ENCODE measurements at regions not wholly inside any gene's neighbourhood (a gene's known extent, or its start where the extent isn't known, plus 50 kb on each side); places are given as distances from the start of the nearest gene placed in this dataset.

DNA sequence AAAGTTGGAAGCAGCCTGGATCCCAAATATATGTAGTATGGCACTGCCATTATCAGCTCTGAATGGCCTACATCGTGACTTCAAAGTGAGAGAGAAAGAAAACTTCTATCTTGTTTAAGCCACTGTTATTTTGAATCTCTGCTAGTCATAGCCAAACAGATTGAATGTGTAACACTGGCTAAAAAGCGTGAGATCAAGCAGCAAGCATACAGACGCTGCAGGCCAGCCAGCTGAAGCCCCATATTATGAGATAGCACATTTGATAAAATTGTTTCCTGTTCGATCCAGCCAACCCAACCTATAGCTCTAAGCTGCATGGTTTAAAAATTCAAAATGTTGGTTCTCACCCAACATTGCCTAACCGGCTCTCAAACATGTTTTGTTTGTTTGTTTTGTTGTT lies 95.0 kb downstream of the DUSP6 start:
- peaks cover 3% of the 10 kb centered on the region; the same call in 1 of the 2 replicates for H3K4me1 ChIP-seq (ENCODE audit: control insufficient read depth, insufficient read depth, low read length)
- no peak overlapping the region for H3K4me3 ChIP-seq (ENCODE audit: low read depth, low read length)
- no peaks in the 10 kb centered on the region for H3K36me3 ChIP-seq (ENCODE audit: control insufficient read depth, insufficient read depth, low read length)
- no peak overlapping the region for H3K9ac ChIP-seq (ENCODE audit: low read length)
- 0 out of 2 replicates have a peak, but pooled peaks cover 3% of the 10 kb centered on the region for H3K9me3 ChIP-seq (ENCODE audit: control insufficient read depth, insufficient read depth, low read depth, low read length)
- no peak overlapping the region for H3K27ac ChIP-seq (ENCODE audit: low read depth, low read length)
- H3K27me3 ChIP-seq (ENCODE audit: control insufficient read depth, insufficient read depth, low read length), result no peaks in the 10 kb centered on the region

DNA sequence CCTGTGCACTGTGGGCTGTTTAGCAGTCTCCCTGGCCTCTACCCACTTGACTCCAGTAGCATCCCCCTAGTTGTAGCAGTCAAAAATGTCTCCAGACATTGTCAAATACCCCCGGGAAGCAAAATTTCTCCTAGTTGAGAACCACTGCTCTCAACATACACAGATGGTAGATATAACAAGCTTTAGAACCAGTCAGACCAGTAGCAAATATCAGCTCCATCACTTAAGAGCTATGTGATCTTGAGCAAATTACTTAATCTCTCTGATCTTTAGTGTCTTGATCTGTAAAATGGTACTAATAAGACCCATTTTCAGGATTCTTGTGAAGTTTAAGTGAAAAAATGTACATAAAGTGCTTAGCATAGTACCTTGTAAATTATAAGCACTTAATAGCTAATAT lies 96.2 kb downstream of the DUSP6 start:
- Histone ChIP-seq H3K36me3 (ENCODE audit: control insufficient read depth, insufficient read depth, low read length) (no peaks in the 10 kb centered on the region), H3K4me3 (ENCODE audit: low read depth, low read length) (no peak overlapping the region), H3K9ac (ENCODE audit: low read length) (no peak overlapping the region), H3K4me1 (ENCODE audit: control insufficient read depth, insufficient read depth, low read length) (peaks cover under 1% of the 10 kb centered on the region; the same call in 1 of the 2 replicates), H3K9me3 (ENCODE audit: control insufficient read depth, insufficient read depth, low read depth, low read length) (0 out of 2 replicates have a peak, but pooled peaks cover 3% of the 10 kb centered on the region), H3K27me3 (ENCODE audit: control insufficient read depth, insufficient read depth, low read length) (no peaks in the 10 kb centered on the region), H3K27ac (ENCODE audit: low read depth, low read length) (no peak overlapping the region)

DNA sequence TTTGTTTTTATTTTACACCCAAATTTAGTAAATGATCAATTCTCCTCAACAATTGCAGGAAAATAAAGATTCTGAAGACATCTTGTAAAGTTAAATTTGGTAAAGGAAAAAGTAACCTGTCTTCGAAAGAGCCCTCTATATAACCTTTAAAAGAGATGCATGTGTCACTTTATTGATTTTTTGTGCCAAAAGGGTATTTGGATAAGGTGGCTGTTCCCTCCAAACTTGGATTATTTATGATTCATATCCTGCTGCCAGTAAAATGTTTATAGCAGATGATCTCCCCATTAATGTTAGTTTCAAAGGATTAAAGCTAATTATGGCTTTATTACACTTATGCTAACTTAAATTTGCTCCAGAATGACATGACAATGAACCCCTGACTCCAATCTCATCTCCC lies 98.8 kb downstream of the DUSP6 start:
- Histone ChIP-seq H3K27ac (ENCODE audit: low read depth, low read length) (no peak overlapping the region), H3K36me3 (ENCODE audit: control insufficient read depth, insufficient read depth, low read length) (no peaks in the 10 kb centered on the region), H3K27me3 (ENCODE audit: control insufficient read depth, insufficient read depth, low read length) (no peaks in the 10 kb centered on the region), H3K9me3 (ENCODE audit: control insufficient read depth, insufficient read depth, low read depth, low read length) (0 out of 2 replicates have a peak, but pooled peaks cover 3% of the 10 kb centered on the region), H3K4me1 (ENCODE audit: control insufficient read depth, insufficient read depth, low read length) (no peaks in the 10 kb centered on the region), H3K9ac (ENCODE audit: low read length) (no peak overlapping the region), H3K4me3 (ENCODE audit: low read depth, low read length) (no peak overlapping the region)

DNA sequence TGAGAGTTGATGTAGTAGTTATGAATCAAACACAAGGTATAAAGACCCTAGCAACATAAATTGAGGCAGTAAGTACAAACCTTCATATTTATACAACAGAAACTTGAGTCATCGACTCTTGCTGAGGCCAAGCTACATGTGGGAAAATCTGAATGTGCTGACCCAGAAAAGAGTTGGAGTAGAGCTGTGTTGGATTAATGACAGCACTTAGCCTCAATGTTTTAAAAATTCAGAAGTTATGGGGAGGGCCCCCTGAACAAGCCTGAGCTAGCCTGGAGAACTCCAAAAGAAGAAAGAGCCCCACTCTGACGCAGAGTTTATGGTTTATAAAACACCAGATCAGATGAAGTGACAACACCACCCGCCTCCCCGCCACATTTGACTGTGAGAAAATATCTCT lies 100.0 kb downstream of the DUSP6 start:
- Histone ChIP-seq H3K27me3 (ENCODE audit: control insufficient read depth, insufficient read depth, low read length) (no peaks in the 10 kb centered on the region), H3K9ac (ENCODE audit: low read length) (no peak overlapping the region), H3K9me3 (ENCODE audit: control insufficient read depth, insufficient read depth, low read depth, low read length) (no peaks in the 10 kb centered on the region), H3K4me1 (ENCODE audit: control insufficient read depth, insufficient read depth, low read length) (peaks cover 10% of the 10 kb centered on the region), H3K27ac (ENCODE audit: low read depth, low read length) (no peak overlapping the region), H3K4me3 (ENCODE audit: low read depth, low read length) (no peak overlapping the region), H3K36me3 (ENCODE audit: control insufficient read depth, insufficient read depth, low read length) (no peaks in the 10 kb centered on the region)

DNA sequence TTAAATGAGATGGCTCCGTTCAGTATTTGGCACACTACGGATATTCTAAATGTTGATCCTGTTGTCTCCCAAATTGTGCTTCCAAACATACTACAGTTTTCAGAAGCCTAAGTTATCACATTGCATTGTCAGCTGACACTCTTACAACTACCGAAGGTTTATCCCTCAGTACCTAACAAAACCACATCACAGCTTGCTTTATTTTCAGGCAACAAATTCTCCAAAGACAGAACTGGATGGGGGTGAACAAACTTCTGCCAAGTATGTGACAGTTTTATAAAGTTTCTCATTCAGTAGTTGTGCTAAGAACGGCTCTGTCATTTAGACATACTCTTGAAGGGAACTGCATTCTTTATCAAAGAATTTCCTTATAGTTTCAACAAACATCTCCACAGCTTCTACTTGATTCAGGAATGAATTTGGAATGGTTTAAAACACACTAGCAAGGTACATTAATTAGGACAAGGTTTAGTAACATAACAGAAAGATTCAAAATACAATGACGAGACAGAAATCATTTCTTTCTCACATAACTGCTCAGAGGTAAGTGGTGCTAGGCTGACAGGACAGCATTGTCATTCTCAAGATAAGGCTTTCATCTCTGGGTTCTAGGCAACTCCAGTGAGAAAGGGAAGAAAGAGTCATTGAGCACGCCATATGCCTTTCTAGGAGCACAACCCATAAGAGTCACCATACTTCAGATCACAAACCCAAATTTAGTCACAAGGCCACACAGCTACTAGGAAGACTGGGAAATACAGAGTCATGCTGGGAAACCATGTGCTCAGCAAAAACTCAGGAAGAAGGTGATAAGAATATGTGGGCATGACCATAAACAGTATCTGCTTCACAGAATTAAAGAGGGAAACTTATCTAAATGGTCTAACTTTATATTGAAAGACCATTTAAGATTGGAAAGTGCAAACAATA lies 100.7 kb downstream of the DUSP6 start:
- H3K4me3 ChIP-seq (ENCODE audit: low read depth, low read length), result no peak overlapping the region
- H3K36me3 ChIP-seq (ENCODE audit: control insufficient read depth, insufficient read depth, low read length), result no peaks in the 10 kb centered on the region
- H3K27me3 ChIP-seq (ENCODE audit: control insufficient read depth, insufficient read depth, low read length), result peaks cover 4% of the 10 kb centered on the region; the same call in 1 of the 2 replicates
- H3K27ac ChIP-seq (ENCODE audit: low read depth, low read length), result no peak overlapping the region
- no peak overlapping the region for H3K9ac ChIP-seq (ENCODE audit: low read length)
- peaks cover 13% of the 10 kb centered on the region for H3K4me1 ChIP-seq (ENCODE audit: control insufficient read depth, insufficient read depth, low read length)
- H3K9me3 ChIP-seq (ENCODE audit: control insufficient read depth, insufficient read depth, low read depth, low read length), result no peaks in the 10 kb centered on the region

DNA sequence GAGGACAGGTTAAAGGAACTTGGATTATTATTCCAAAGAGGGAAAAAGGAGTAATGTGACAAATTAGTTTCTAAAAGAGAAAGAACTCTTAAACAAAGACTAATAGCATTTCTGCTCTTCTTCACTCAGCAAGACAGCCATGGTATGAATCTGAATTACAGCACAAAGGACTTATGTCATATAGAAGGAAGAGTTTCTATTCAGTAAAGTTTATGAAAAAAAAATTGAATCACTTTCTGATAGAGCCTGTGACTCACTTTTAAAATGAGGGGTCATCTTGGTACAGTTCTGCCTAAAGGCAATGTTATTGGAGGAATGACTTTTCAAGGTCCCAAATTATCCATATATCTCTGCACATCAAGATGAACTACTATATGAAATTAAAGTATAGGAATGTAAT lies 101.7 kb downstream of the DUSP6 start:
- no peaks in the 10 kb centered on the region for H3K36me3 ChIP-seq (ENCODE audit: control insufficient read depth, insufficient read depth, low read length)
- peaks cover 14% of the 10 kb centered on the region for H3K27me3 ChIP-seq (ENCODE audit: control insufficient read depth, insufficient read depth, low read length)
- no peak overlapping the region for H3K4me3 ChIP-seq (ENCODE audit: low read depth, low read length)
- H3K4me1 ChIP-seq (ENCODE audit: control insufficient read depth, insufficient read depth, low read length), result peaks cover 16% of the 10 kb centered on the region
- no peaks in the 10 kb centered on the region for H3K9me3 ChIP-seq (ENCODE audit: control insufficient read depth, insufficient read depth, low read depth, low read length)
- H3K27ac ChIP-seq (ENCODE audit: low read depth, low read length), result no peak overlapping the region
- no peak overlapping the region for H3K9ac ChIP-seq (ENCODE audit: low read length)

DNA sequence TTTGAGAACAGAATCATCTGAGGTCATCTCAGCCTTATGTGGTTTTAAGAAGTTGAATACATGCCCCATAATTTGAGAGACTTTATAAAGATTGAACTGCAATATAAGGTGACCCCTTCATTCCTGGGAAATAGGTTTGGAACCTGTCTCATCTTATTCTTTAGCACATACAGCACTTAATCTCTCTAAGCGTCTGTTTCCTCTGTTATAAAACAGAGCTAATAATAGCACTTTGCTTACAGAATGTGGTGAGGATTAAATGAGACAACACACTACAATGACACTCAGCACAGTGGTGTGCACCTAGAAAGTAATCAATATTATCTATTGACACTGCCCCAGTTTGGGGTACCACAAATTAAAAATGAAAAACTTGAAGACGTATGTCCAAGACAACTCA lies 102.1 kb downstream of the DUSP6 start:
- H3K27ac ChIP-seq (ENCODE audit: low read depth, low read length), result no peak overlapping the region
- no peaks in the 10 kb centered on the region for H3K36me3 ChIP-seq (ENCODE audit: control insufficient read depth, insufficient read depth, low read length)
- no peak overlapping the region for H3K4me3 ChIP-seq (ENCODE audit: low read depth, low read length)
- no peaks in the 10 kb centered on the region for H3K9me3 ChIP-seq (ENCODE audit: control insufficient read depth, insufficient read depth, low read depth, low read length)
- peaks cover 18% of the 10 kb centered on the region for H3K27me3 ChIP-seq (ENCODE audit: control insufficient read depth, insufficient read depth, low read length)
- peaks cover 20% of the 10 kb centered on the region for H3K4me1 ChIP-seq (ENCODE audit: control insufficient read depth, insufficient read depth, low read length)
- H3K9ac ChIP-seq (ENCODE audit: low read length), result no peak overlapping the region

DNA sequence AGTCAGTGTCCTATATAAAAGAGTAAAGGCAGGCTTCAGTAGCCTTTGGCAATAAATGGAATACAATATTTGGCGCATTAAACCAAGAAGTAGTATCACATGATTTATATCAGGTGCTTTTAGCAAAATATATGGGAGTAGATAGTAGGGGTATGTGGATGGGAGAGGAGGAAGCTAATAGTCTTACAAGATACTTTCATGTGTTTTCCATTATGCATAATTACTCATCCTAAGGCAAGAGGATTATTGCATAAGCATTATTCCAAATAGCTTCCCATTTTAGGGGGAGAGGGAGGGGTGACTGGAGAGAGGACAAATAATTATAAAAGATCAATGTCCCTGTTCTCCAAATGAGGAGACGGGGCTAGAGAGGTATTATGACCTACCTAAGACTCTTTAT lies 104.3 kb downstream of the DUSP6 start:
- no peaks in the 10 kb centered on the region for H3K36me3 ChIP-seq (ENCODE audit: control insufficient read depth, insufficient read depth, low read length)
- H3K9me3 ChIP-seq (ENCODE audit: control insufficient read depth, insufficient read depth, low read depth, low read length), result no peaks in the 10 kb centered on the region
- H3K27me3 ChIP-seq (ENCODE audit: control insufficient read depth, insufficient read depth, low read length), result peaks cover 37% of the 10 kb centered on the region
- H3K9ac ChIP-seq (ENCODE audit: low read length), result no peak overlapping the region
- H3K4me3 ChIP-seq (ENCODE audit: low read depth, low read length), result no peak overlapping the region
- H3K4me1 ChIP-seq (ENCODE audit: control insufficient read depth, insufficient read depth, low read length), result peaks cover 32% of the 10 kb centered on the region
- H3K27ac ChIP-seq (ENCODE audit: low read depth, low read length), result no peak overlapping the region

DNA sequence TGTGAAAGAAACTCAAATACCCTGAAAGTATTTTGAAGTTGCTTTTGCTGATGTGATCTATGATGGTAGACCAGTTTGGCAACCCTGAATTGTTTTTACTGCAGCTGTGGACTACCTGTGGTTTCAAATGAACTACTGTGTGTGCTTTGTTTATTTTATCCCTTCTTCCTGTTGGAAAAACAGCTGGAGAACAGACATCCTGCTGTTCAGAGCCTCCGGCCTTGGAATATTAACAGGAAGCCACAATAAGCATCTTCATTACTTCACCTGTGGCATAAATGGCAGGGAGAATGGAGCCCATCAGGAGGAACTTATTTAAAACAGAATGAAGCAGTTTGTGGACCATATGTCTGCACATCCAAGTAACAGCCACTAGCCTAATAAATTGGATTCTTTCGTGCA lies 104.8 kb downstream of the DUSP6 start:
- no peak overlapping the region for H3K4me3 ChIP-seq (ENCODE audit: low read depth, low read length)
- H3K36me3 ChIP-seq (ENCODE audit: control insufficient read depth, insufficient read depth, low read length), result no peaks in the 10 kb centered on the region
- H3K9ac ChIP-seq (ENCODE audit: low read length), result no peak overlapping the region
- no peaks in the 10 kb centered on the region for H3K9me3 ChIP-seq (ENCODE audit: control insufficient read depth, insufficient read depth, low read depth, low read length)
- H3K27ac ChIP-seq (ENCODE audit: low read depth, low read length), result no peak overlapping the region
- peaks cover 32% of the 10 kb centered on the region for H3K4me1 ChIP-seq (ENCODE audit: control insufficient read depth, insufficient read depth, low read length)
- H3K27me3 ChIP-seq (ENCODE audit: control insufficient read depth, insufficient read depth, low read length), result peaks cover 37% of the 10 kb centered on the region

DNA sequence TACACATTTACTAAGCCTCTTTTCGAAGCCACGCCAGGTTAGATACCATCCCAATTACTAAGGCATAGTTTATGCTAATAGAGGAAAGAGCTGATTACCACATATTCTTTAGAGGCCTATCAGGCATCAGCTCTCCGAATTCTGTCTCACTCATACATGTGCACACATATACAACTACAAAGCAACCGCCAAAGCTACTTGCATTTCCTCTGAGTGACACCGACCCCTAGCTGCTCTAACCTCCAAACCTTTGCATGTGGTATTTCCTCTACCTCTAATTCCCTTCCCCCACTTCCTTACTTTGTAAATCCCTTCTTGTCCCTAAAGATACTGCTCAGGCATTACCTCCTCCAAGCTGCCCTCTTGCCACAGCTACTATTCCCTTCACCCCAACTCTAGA lies 107.2 kb downstream of the DUSP6 start:
- peaks cover 3% of the 10 kb centered on the region; the same call in 1 of the 2 replicates for H3K9me3 ChIP-seq (ENCODE audit: control insufficient read depth, insufficient read depth, low read depth, low read length)
- H3K9ac ChIP-seq (ENCODE audit: low read length), result no peak overlapping the region
- peaks cover 37% of the 10 kb centered on the region for H3K27me3 ChIP-seq (ENCODE audit: control insufficient read depth, insufficient read depth, low read length)
- H3K36me3 ChIP-seq (ENCODE audit: control insufficient read depth, insufficient read depth, low read length), result no peaks in the 10 kb centered on the region
- H3K27ac ChIP-seq (ENCODE audit: low read depth, low read length), result no peak overlapping the region
- no peak overlapping the region for H3K4me3 ChIP-seq (ENCODE audit: low read depth, low read length)
- H3K4me1 ChIP-seq (ENCODE audit: control insufficient read depth, insufficient read depth, low read length), result peaks cover 32% of the 10 kb centered on the region

DNA sequence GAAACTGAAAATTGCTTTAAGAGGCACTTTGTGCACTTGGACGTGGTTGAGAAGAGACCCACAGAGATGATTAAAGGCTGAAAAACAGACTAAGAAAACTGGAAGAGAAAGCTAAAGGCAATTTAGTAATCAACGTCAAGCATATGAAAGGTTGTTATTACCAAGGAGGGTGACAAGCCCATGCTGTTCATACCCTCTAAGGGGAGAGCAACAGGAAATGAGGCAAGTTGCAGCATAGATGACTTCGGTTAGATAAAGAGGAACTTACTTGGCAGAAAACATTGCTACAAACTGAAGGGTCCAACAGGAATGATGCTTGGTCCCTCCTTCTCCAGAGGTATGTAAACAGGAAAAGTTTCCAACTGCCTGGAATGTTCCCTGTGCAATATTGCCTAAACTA lies 107.8 kb downstream of the DUSP6 start:
- H3K4me3 ChIP-seq (ENCODE audit: low read depth, low read length), result no peak overlapping the region
- peaks cover 32% of the 10 kb centered on the region for H3K4me1 ChIP-seq (ENCODE audit: control insufficient read depth, insufficient read depth, low read length)
- H3K9ac ChIP-seq (ENCODE audit: low read length), result no peak overlapping the region
- H3K36me3 ChIP-seq (ENCODE audit: control insufficient read depth, insufficient read depth, low read length), result no peaks in the 10 kb centered on the region
- H3K27ac ChIP-seq (ENCODE audit: low read depth, low read length), result no peak overlapping the region
- peaks cover 37% of the 10 kb centered on the region for H3K27me3 ChIP-seq (ENCODE audit: control insufficient read depth, insufficient read depth, low read length)
- peaks cover 3% of the 10 kb centered on the region; the same call in 1 of the 2 replicates for H3K9me3 ChIP-seq (ENCODE audit: control insufficient read depth, insufficient read depth, low read depth, low read length)
